GM12874 (cell line): ENCODE measurements at regions not wholly inside any gene's neighbourhood (a gene's known extent, or its start where the extent isn't known, plus 50 kb on each side); places are given as distances from the start of the nearest gene placed in this dataset.

ENCODE experiments used
- CTCF ChIP-seq: IDR thresholded peaks from 2 replicates; pipeline ENCODE4 v1.5.1; 2011; ENCODE audit warnings: low read depth, mild to moderate bottlenecking, control low read depth, low read length, moderate library complexity; ENCODE audit not compliant: insufficient read depth

- TF ChIP-seq CTCF: no peak
These were observed 87.1 kb downstream of the CCNA1 start for GRCh38 chr13:36519432-36519831.

GRCh38 chr13:36520111-36520510, 87.8 kb downstream of the CCNA1 start:
- TF ChIP-seq CTCF: no peak

GRCh38 chr13:36526897-36527296, 94.6 kb downstream of the CCNA1 start:
- no peak for TF ChIP-seq CTCF

- TF ChIP-seq CTCF: no peak
These were observed 95.8 kb downstream of the CCNA1 start for GRCh38 chr13:36528105-36528504.

- TF ChIP-seq CTCF: no peak
These were observed 97.9 kb downstream of the CCNA1 start for GRCh38 chr13:36530050-36530789.

- no peak for TF ChIP-seq CTCF
These were observed 98.7 kb downstream of the CCNA1 start for GRCh38 chr13:36530861-36531590.

- TF ChIP-seq CTCF: no peak
These were observed 99.6 kb downstream of the CCNA1 start for GRCh38 chr13:36531746-36532486.
